Medulla oblongata (tissue), 1 donor: ENCODE measurements at regions not wholly inside any gene's neighbourhood (a gene's known extent, or its start where the extent isn't known, plus 50 kb on each side); places are given as distances from the start of the nearest gene placed in this dataset.

Experiments used
- DNase-seq: peaks from one replicate; pipeline ENCODE4 v3.0.0-alpha.2; 2015; ENCODE audit errors: extremely low spot score

- no peak for DNase-seq
These were observed 166.1 kb downstream of the SLC28A3 start for GRCh38 chr9:84174486-84174885.

- DNase-seq = no peak
These were observed 163.2 kb downstream of the SLC28A3 start for GRCh38 chr9:84177407-84177806.

- DNase-seq = no peak
These were observed 161.0 kb downstream of the SLC28A3 start for GRCh38 chr9:84179531-84179930.

DNA sequence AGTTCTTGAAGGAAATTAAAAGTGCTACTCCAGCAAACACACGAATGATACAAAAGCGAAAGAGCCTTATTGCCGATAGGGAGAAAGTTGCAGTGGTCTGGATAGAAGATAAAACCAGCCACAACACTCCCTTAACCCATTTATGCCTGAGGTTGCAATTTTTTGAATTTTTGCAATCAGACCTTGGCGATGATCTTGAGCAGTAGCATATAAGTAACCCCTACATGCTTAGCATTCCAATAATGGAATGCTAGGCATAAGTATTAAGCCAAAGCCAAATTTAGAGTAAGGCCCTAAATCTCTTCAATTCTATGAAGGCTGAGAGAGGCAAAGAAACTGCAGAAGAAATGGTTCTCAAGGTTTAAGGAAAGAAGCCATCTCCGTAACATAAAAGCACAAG, 153.5 kb downstream of the SLC28A3 start:
- DNase-seq = no peak

DNA sequence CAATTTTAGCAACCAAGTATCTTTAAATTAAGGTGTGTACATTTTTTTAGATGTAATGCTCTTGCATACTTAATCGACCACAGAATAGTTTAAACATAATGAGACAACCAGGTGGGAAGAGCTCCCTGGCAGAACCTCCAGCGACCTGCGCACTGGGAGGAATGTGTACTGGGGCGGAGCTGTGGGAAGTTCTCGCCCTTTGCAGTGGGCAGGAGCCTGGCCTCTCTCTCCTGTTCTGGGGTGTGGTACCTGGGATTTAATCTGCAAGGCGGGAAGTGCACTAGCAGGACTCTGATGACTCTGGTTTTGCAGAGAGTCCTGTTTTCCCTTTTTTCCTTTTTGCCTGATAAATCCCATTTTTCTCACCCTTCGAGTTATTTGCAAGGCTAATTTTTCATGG, 150.7 kb downstream of the SLC28A3 start:
- no peak for DNase-seq

DNA sequence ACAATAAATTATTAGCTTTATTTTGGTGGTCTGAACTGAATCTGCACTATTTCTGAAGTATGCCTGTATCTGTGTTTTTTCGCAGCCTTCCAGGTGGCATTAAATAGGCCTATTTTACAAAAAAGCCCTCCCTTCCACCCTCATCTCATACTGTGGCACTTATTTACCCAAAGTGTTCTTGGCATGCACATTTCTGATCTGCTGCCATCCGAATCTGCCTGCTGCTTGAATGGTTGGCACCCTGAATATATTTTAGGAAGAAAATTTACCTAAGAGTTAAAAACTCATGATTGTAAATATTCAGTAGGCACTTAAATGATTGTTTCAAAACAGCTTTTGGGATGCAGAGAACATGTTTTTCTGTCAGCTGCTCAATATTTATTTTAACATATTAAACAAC, 150.1 kb downstream of the SLC28A3 start:
- DNase-seq = peak; percentile 10

DNA sequence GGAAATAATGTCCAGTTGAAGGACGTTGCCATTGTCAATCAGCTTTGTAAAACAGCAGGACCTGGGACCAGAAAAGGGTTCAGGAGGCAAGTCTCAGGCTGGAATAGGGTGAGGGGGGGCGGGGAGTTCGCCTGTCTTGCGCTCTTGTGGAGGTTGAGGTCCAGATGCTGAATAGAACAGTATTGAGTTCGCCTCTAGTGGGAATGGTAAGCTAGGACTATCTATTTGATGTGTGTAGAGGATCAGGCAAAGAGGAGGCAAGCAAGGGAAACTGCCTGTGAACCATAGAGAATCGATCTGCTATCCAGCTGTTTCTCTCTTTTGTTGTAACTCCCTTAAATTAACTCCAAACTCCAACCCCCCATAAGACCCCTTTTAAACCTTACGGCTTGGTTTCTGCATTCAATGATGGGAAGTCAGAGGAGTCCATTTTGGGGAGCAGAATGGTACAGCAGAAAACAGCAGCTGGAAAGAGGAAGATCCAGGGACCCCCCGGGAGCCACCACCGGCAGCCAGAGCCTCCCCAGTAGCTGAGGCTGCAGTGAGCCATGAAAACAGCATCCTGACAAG, 133.7 kb downstream of the SLC28A3 start:
- DNase-seq = no peak

GRCh38 chr9:84207491-84207951, 133.0 kb downstream of the SLC28A3 start:
- DNase-seq = no peak

DNA sequence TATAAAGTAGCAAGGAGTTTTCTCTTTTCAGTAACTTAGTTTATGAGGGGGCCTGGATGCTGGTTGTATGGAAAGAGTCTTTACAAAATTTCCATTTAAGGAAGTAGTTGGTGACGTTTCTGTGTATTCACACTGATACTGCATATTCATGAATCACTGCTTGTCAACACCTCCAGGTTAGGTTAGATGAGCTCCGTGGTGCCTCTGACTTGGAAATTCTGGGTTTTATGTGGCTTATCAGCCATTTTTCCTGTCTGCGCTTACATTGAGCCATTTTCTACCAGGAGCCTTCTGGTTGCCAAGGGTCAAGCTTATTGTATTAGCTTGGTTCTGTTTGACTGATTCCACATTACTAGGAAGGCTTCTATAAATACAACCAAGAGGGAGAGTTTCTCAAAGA, 128.3 kb downstream of the SLC28A3 start:
- DNase-seq = no peak

GRCh38 chr9:84212982-84213381, 127.6 kb downstream of the SLC28A3 start:
- DNase-seq = no peak

- no peak for DNase-seq
These were observed 124.4 kb downstream of the SLC28A3 start for GRCh38 chr9:84216151-84216550.

DNA sequence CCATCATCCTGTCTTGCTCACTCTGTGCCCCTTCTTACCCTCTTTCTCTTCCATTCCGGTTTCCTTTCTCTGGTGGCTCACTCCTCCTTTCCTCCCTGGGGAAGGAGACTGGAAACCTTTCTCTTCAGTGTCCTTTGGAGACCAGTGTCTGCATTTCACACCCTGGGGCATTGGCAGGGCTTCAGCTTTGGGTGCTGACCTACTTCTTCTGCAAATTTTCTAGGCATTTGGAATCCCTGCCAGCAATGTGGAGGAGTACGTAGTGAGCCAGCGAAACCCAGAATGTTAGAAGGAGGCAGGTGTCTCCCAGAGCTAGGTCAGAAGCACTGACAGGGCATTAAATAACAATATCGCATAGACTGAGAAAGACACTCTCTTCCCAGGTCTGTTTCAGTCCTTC, 122.2 kb downstream of the SLC28A3 start:
- DNase-seq = no peak

- DNase-seq = no peak
These were observed 116.3 kb downstream of the SLC28A3 start for GRCh38 chr9:84224246-84224645.
